CD1c-positive myeloid dendritic cell (primary cell): ENCODE measurements at regions not wholly inside any gene's neighbourhood (a gene's known extent, or its start where the extent isn't known, plus 50 kb on each side); places are given as distances from the start of the nearest gene placed in this dataset.

ENCODE experiments used
- DNase-seq: peaks from one replicate; pipeline ENCODE4 v3.0.0-alpha.2; 2016; ENCODE audit errors: extremely low spot score

DNA sequence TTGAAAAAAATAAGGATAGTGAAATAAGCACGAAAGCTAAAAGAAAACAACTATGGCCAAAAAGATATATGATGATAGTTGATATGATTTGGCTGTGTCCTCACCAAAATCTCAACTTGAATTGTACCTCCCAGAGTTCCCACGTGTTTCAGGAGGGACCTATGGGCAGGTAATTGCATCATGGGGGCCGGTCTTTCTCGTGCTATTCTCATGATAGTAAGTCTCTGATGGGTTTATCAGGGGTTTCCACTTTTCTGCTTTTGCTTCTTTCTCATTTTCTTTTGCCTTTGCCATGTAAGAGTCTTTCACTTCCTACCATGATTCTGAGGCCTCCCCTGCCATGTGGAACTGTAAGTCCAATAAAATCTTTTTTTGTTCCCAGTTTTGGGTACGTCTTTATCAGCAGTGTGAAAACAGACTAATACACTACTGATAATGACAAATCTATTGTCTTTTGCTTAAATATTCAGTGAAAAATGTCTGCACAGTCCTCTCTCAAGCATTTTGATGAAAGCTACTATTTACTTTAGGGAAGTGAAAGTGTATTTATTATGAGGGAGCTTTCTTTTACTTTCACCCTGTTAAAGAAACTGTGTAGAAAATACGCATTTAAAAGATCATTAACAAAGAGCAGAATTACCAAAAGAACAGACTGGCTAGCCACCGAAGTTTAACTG, 389.1 kb downstream of the HTR1B start:
- no peak for DNase-seq

DNA sequence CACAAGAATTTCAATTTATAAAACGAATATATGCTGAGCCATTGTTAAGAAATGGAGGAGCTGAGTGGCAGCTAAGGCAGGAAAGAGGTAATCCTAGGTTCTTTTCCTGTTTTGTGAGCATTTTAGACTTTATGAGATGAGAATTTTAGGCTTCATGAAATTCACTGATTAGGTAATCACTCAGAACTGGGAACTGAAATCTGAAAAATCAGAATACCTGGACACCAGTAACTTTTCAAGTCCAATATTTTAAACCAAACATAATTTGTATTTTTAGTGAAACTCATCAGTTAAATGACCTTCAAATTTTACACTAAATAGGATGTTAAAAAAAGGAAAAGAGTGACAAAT, 389.9 kb downstream of the HTR1B start:
- no peak for DNase-seq

DNA sequence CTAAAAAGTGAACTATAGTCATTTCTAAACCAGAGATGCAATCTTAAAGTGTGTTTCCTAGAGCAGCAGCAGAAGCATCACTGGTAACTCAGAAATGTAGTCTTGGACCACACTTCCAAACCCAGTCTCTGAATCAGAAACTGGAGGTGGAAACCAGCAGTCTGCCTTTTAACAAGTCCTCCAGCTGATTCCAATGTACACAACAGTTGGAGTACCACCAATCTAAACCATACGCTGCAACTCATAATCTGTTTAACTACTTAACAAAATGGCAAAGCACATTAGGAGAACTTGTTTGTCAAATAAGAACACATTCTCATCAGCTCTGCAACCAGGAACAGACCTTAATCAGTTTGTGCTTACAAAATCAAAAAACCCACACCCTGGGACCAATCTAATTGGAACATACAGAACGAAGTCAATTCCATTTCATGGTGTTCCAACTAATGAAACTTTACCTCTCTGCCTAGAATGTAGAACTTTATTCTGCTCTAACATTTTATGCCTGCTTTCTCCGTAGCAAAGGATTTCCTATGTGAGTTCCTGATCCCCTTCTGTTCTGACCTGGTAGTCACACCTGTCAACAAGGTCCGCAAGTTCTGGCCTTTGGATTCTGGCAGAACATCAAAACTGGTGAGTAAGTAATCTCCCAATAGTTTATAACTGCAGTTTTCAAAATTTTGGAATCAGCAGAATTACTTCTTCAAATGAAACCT, 390.4 kb downstream of the HTR1B start:
- DNase-seq, result no peak

DNA sequence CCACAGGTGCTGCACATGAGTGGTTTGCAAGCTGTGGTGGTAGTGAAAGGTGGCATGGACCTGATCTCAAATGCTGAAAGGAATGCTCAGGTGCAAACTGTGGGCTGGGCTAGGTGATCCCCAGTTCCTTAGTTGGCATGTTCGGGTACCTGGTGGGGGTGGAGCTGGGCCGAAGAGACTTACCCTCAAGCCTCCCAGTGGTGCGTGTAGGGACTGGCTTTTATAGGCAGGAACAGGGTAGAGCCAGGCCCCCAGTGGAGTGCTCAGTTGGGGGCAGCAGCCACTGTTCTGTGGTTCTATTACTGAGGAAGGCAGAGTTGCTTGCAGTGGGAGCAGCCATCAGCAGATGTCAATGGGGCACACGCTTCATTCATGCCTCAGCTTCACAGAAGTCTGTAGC, 399.8 kb downstream of the HTR1B start:
- DNase-seq, result no peak

DNA sequence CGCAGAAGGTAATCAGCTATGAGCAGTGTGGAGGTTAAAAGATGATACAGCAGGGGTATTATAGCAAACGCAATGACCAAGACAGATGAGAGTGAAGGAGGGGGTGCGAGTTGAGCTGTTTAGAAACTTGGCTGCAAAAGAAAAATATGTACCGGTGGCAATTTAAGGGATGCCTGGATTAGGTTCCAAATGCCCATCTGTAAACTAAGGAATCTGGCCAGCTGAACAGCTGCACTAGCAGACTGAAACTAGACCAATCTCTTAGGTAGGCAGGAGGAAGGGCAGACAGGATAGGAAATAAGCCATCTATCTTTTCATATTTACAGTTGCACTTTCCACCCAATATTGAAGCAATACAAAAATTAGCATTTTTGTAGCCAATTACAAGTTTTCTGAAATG, 407.6 kb downstream of the HTR1B start:
- no peak for DNase-seq

DNA sequence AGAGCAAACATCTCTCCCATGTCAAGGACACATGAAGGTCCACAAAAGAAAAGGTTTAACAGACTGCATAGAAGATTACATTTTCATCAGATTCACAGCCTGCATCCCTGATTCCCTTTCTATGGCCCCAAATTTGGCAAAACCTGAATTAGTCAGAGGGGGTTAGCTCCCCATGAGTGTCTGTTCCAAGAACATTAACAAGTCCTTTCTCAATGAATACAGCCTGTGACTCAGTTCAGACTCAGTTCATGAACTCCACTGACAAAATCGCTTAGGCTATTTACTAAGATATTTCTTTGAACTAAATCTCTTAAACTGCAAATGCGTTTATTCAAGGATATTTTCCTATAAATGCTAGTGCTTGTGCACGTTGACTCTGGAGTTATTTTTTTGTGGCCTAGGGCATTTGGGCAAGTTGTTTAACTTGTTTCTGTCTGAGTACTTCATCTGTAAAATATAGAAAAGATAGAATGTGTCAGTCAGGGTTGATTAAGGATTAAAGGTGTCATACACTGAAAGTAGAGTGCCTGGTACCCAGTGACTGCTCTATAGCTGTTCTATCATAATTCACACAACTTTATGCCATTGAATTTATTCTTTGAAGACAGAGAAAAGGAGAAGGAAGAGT, 422.6 kb downstream of the HTR1B start:
- no peak for DNase-seq

DNA sequence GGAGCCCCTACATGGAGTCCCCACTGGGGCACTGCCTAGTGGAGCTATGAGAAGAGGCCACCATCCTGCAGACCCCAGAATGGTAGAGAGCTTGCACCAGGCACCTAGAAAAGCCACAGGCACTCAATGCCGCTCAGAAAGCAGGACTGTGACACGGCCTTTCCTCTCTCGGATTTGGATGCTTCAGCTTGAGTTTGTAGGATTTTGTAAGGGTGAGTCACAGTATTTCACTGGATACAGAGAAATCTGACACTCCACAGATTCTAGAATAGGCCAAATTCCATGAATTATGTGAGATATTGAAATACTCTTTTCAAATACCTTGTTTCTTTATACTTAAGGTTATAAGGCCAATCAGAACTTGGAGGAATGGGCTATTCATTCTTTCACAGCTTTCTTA, 424.5 kb downstream of the HTR1B start:
- no peak for DNase-seq

DNA sequence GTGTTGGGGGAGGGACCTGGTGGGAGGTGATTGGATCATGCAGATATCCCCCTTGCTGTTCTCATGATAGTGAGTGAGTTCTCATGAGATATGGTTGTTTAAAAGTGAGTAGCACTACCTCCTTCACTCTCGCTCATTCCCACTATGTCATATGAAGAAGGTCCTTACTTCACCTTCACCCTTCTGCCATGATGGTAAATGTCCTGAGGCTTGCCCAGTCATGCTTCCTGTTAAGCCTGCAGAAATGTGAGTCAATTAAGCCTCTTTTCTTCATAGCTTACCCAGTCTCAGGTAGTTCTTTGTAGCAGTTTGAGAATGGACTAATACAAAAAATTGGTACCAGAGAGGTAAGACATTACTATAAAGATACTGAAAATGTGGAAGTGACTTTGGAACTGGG, 425.9 kb downstream of the HTR1B start:
- DNase-seq, result no peak

DNA sequence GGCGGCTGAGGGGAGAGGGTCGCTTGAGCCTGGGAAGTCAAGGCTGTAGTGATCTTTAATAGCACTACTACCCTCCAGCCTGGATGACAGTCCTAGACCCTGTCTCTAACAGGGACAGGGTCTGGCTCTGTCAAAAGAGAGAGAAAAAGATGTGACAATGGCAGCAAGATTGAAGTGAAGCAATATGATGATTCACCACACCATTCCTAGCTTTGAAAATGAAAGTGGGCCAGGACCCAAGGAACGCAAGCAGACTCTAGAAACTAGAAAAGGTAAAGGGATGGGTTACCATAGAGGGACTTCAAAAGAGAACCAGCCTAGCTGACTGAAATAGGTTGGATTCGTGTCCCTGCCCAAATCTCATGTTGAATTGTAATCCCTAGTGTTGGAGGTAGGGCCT, 426.9 kb downstream of the HTR1B start:
- no peak for DNase-seq

DNA sequence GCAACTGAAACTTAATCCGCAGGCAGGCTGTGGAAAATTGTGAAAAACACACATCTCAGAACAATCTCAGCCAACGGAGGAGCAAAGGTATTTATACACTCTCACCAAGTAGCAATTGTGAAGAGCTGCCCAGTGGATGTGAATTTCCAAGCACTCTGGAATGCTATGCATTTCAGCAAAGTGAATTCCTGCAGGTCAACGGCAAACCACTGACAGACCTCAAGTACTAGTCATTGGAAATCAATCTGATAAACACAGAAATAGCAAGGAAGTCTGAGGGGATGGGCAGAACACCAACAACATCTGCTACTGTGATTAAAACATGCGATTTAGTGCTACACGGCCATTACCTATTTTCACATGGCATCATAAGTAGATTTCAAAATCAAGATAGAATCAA, 429.1 kb downstream of the HTR1B start:
- no peak for DNase-seq

DNA sequence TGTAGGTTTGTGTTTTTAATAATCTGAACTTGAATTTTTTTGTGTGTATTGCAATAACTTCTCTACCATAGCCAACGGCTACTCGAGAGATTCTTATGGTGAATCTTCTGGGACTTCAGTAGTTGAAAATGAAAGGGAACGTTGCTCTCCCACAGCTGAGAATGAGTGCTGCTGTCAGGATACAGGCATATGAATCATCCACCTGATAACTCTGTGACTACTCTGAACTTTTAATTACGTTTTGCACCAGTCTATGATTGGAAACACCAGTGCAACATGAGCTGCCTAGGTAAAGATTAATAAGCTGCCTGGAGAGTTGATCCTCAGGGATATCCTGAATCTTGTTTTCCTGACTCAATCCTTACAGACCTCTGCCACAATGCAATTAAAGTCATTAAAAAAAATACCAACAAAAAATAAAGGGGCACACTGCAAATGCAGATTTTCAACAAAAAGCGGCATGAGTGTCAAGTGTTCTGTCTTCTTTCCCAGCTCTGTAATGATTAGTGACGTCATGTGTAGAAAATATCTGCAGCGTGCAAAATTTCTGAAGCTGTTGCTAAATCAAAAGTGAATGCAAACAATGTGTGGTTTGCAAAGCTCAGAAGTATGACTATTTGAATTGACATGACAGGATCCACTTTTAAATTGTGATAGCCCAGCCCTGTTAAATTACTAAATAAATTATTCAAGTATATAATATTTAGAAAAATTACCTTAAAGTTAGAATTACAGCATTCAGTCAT, 432.2 kb downstream of the HTR1B start:
- DNase-seq, result no peak

DNA sequence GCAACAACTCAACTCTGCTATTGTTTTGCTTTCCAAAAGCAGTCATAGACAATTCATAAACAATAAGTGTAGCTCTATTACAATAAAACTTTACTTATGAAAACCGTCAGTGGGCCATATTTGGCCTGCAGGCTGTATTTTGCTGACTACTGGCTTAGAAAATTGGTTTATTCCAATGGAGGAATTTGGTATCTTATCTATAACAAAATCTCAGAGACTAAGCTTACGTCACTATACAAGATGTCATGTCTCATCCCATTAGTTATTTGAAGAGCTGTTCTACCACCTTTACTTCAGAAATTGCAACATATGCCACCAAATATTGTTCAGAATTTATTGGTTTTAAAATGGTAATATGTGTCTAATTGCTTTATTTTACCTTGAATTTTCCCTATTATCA, 436.9 kb downstream of the HTR1B start:
- DNase-seq, result no peak

DNA sequence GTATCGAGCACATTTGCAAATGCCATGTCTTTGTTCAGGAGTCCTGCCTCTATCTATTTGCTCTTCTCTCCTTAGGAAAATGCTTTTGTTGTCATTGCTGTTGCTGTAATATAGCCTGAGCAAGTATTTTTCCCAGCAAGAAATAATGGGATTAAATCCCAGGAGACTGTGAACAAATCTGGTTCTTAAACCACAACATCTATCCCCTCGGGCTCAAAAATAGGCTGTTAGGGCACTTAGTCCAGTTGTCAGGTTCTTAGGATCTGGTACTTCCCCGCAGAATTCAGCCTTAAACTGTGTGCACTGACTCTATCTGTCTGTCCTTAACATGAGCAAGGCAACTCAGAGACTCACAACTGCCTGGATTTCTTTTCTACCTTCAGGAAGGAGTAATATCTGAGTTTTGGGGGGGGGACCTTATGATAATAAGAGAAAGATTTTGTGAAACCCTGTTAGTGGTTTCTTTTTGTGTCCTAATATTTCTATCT, 437.5 kb downstream of the HTR1B start:
- no peak for DNase-seq

DNA sequence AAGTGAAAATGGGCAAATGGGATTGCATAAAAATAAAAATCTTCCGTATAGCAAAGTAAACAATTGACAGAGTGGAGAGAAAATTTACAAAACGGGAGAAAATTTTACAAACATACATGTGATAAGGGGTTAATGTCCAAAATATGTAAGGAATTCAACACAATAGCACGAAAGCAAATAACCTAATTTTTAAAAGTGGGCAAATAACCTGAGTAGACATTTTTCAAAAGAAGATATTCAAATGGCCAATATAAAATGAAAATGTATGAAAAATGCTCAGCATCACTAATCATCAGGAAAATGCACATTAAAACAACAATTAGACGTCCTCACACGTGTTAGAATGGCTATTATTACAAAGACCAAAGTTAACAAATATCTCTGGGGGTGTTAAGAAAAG, 441.5 kb downstream of the HTR1B start:
- no peak for DNase-seq

DNA sequence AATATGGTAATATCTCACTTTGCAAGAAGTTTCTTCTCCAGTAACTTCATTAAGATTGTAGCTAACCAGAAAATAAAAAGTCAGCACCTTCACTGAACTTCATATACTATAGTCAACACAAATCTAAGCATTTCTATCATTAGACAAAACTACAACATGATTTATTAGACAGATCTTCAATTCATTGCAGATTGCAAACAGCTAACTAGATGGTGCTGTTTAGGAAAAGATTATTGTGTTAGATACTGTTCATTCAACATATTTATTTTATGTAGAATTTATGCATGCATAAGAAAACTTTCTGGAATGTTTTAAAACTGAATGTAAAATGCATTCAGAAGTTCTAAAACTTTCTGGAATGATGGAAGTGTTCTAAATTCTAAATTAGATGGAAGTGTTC, 442.1 kb downstream of the HTR1B start:
- DNase-seq, result no peak

DNA sequence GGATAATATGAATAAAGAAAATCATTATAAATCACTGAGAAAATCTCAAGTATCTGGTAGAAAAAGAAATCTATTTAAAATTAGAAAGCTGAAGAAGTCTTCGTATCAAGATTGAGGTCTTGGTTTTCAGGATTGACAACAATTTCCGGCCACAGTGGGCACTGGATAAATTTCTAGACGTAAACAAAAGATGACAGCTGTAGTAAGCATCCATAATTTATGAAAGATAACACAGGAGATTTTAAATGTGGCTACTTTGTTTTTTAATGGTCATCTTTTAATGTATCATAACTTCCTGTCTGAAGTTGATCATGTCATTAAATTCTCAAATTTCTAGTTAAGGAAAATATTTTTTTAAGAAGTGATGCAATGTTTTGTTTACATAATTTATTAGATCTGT, 444.2 kb downstream of the HTR1B start:
- DNase-seq, result no peak

DNA sequence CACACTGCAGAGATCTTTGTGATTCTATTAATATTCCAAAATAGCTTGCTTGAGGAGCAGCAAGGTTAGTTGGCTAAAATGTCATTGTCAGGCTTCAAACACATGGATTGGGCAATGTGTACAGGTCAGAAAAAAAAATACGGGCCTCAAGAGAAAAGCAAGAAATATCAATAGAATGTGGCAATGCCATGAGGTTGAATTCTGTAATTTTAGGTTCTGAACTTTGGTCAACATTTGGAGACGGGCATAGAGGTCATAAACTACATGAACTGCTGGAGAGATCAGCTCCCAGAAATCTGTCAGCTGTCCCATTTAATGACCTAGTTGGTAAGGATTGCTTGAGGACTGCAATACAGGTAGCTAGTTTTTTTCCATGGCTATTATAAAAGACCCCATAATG, 445.8 kb downstream of the HTR1B start:
- DNase-seq, result no peak

DNA sequence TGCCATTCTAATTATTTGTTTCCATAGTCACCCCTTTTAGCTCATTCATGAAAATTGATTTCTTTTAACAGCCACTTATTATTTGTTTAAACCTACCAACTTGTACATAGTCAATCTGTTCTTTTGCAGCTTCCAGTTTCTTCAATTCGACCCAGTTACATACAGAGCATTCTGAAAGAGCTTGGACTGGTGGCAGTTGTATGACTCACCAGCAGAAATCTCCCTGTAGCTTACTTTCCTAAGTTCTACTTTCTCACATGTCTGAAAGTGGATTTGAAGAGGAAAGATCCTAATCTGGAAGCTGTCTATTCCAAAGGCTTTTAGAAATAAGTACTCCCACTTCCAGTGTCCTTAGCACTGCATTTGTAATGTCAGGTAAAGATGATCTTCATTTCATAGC, 447.9 kb downstream of the HTR1B start:
- DNase-seq, result no peak

DNA sequence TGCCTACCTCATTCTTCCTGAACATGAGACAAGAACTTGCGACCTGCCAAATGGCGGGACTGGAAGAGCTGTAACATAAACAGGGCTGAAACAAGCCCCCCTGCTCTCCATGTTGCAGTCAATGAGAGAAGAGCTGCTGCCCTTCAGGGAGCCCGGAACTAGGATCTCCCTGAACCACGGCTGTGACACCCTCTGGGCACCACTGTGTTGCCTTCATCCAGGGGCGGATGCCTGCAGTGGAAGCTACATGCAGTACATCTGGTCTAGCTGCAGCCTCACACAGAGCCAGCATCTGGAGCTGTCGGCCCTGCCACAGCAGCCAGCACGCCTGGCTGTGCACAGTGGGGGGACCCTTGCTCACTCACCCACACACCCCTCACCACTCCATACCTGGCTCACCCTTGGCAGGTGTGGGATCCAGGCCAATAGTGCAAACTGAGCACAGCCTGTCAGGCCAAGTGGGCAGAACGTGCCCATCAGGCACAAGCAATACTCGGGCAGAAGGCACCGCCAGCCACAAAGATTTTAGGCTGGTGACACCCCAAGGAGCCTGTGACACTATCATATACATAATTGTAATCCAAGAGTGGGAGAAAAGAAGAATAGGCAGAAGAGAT, 451.3 kb downstream of the HTR1B start:
- no peak for DNase-seq

DNA sequence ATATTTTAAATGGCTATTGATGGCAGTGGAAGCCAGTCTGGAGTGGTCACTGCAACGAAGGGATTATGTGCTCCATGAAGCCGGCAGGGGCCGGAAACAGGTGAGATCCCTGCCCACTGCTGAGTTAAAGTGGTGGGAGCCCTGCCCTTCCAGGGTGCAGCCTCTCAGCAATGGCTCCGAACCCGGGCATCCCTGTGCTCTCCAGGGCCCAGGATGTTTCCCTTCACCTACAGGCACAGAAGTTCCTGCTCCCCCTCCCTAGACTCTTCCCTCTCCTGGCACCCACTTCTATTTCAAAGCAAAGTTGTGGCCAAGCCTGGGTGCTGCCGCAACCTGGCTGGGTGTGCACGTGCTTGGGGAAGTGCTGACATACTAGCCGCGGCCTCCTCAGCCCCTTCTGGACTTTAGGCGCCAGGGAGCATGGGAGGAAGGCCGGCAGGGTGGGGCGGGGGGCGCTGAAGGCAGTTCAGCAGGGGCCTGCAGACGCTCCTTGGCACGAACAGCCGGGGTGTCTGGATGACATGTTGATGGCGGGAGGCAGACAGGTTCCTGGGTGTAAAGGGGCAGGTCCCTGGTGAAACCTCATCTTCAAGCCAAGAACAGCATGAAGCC, 452.3 kb downstream of the HTR1B start:
- no peak for DNase-seq

DNA sequence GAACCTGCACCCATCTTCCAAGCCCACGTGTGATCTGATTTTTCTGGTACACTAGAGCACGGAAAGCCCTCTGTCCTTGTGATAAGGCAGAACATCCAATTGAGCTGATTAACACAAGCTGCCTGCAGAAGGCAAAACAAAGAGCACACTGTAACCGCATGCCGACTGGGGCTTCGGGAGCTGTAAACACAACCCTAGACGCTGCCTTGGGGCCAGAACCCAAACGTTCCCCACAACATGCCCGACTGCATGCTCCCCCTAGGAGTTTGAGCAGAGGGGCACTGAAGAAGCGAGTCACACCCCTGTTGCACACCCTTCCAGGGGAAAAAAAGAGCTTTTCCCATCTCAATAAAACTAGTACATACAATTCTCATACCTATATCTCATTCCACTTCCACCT, 470.7 kb downstream of the HTR1B start:
- no peak for DNase-seq

DNA sequence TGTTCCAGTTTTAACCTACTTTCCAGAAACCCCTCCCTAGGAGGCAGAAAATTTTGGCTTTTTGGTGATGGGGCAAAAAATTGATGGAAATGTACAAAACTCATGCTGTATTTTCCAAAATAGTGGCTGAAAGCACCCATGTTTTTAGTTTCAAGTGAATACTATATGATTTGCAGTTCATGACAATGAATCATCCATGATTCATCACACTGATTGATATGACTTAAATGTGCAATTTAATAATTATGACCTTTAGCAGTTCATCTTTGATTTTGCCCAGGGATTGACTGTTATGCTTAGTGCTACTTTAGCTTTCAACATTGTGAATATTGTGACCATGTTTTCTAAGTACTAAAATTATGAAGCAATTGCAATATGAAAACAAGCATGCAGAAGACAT, 478.7 kb downstream of the HTR1B start:
- DNase-seq, result no peak
